H1 (cell line): ENCODE measurements at regions not wholly inside any gene's neighbourhood (a gene's known extent, or its start where the extent isn't known, plus 50 kb on each side); places are given as distances from the start of the nearest gene placed in this dataset.

Experiments
- CTCF ChIA-PET: fragments of 300-600 bp; sonication (Branson Sonifier 250); formaldehyde crosslinking; loops from one replicate; lab custom pipeline; 2021; ENCODE audit not compliant: partially characterized antibody; lab: Charles Lee
- POLR2A ChIA-PET: fragments of 300-600 bp; sonication (Branson Sonifier 250); formaldehyde crosslinking; loops from one replicate; lab custom pipeline; 2021; ENCODE audit warnings: inconsistent platforms; ENCODE audit not compliant: partially characterized antibody; lab: Charles Lee
- DNase-seq, 2 experiments: peaks; one replicate each; pipeline versions ENCODE4 v3.0.0 to v3.0.0-alpha.2; 2010 to 2022; ENCODE audit warnings: low spot score in 2 of 2, low read depth in 1 of 2, mixed read lengths in 1 of 2
- FAIRE-seq: peaks from 2 replicates; lab custom pipeline; 2011; peaks lifted over from hg19 to GRCh38; lab: Jason Lieb, UNC
- H2AFZ ChIP-seq: 2 replicates; pipeline ENCODE4 v1.8.1; 2012; ENCODE audit warnings: low read length, inconsistent platforms
- H2AK5ac ChIP-seq: 2 replicates; pipeline ENCODE4 v1.6.1; 2013; ENCODE audit warnings: low read depth, low read length
- H2BK120ac ChIP-seq: replicated peaks from 2 replicates; pipeline ENCODE3; 2013; ENCODE audit warnings: low read depth, low read length, inconsistent platforms
- H2BK12ac ChIP-seq: 2 replicates; pipeline ENCODE4 v1.6.1; 2013; ENCODE audit warnings: low read depth, low read length
- H2BK15ac ChIP-seq: 2 replicates; pipeline ENCODE4 v1.6.1; 2013; ENCODE audit warnings: low read length
- H2BK20ac ChIP-seq: 2 replicates; pipeline ENCODE4 v1.6.1; 2013; ENCODE audit warnings: low read length
- H2BK5ac ChIP-seq: 2 replicates; pipeline ENCODE4 v1.6.1; 2013; ENCODE audit warnings: low read depth, low read length
- H3K14ac ChIP-seq: 2 replicates; pipeline ENCODE4 v1.6.1; 2013; ENCODE audit warnings: inconsistent platforms; ENCODE audit not compliant: insufficient read length
- H3K18ac ChIP-seq: 2 replicates; pipeline ENCODE4 v1.6.1; 2013; ENCODE audit warnings: low read length; ENCODE audit errors: extremely low read depth
- H3K23ac ChIP-seq: 2 replicates; pipeline ENCODE4 v1.6.1; 2013; ENCODE audit warnings: inconsistent platforms; ENCODE audit not compliant: insufficient read length
- H3K23me2 ChIP-seq: 2 replicates; pipeline ENCODE4 v1.6.1; 2013; ENCODE audit warnings: low read depth, low read length
- H3K27ac ChIP-seq: 2 replicates; pipeline ENCODE4 v1.6.1; 2011; ENCODE audit warnings: low read depth, low read length, inconsistent platforms
- H3K27me3 ChIP-seq, 4 experiments: replicated peaks in 1 of 4; 1 replicate in 1 of 4; 2 replicates in 3 of 4; pipeline versions ENCODE4 v1.6.1 to v1.8.1; 2011 to 2013; ENCODE audit warnings: low read length in 3 of 4, mild to moderate bottlenecking in 3 of 4, inconsistent platforms in 2 of 4, mixed read lengths in 2 of 4, moderate library complexity in 1 of 4; ENCODE audit not compliant: control insufficient read depth in 3 of 4, insufficient read depth in 3 of 4; ENCODE audit errors: extremely low read depth in 1 of 4
- H3K36me3 ChIP-seq, 4 experiments: 2 replicates each; pipeline versions ENCODE4 v1.6.1 to v1.8.1; 2011 to 2013; ENCODE audit warnings: mild to moderate bottlenecking in 4 of 4, low read length in 3 of 4, moderate library complexity in 2 of 4, control low read depth in 1 of 4, inconsistent platforms in 1 of 4; ENCODE audit not compliant: insufficient read depth in 4 of 4, control insufficient read depth in 2 of 4
- H3K4ac ChIP-seq: replicated peaks from 2 replicates; pipeline ENCODE3; 2013; ENCODE audit warnings: low read length, low read depth, mixed read lengths, inconsistent platforms; ENCODE audit not compliant: insufficient read length
- H3K4me1 ChIP-seq, 4 experiments: replicated peaks in 1 of 4; 1 replicate in 1 of 4; 2 replicates in 3 of 4; pipeline versions ENCODE4 v1.6.1 to v1.8.1; 2011 to 2013; ENCODE audit warnings: low read length in 3 of 4, inconsistent platforms in 2 of 4, mixed read lengths in 1 of 4; ENCODE audit not compliant: insufficient read depth in 4 of 4, control insufficient read depth in 3 of 4
- H3K4me2 ChIP-seq, 2 experiments: 2 replicates each; pipeline versions ENCODE4 v1.6.1 to v1.8.1; 2011 to 2013; ENCODE audit warnings: low read depth in 2 of 2, low read length in 2 of 2, control low read depth in 1 of 2, inconsistent platforms in 1 of 2, mild to moderate bottlenecking in 1 of 2; ENCODE audit not compliant: insufficient read depth in 1 of 2
- H3K4me3 ChIP-seq, 4 experiments: fragments of 200-600, 300-600 bp in 1 of 4; sonication (generic), shearing (Covaris generic), sonication (Bioruptor Twin) in 1 of 4; 2 replicates each; pipeline versions ENCODE4 v1.5.1 to v1.8.1; 2011 to 2016; ENCODE audit warnings: low read length in 4 of 4, low read depth in 3 of 4, control low read depth in 2 of 4, inconsistent platforms in 2 of 4, mild to moderate bottlenecking in 2 of 4, mixed read lengths in 1 of 4, moderate library complexity in 1 of 4; ENCODE audit not compliant: insufficient read depth in 2 of 4; ENCODE audit errors: extremely low read depth in 1 of 4
- H3K56ac ChIP-seq: replicated peaks from 2 replicates; pipeline ENCODE3; 2013; ENCODE audit warnings: low read depth, mild to moderate bottlenecking, mixed read lengths, low read length, inconsistent platforms; ENCODE audit not compliant: insufficient read length
- H3K79me1 ChIP-seq: 2 replicates; pipeline ENCODE4 v1.6.1; 2013; ENCODE audit warnings: low read depth, low read length, control low read depth
- H3K79me2 ChIP-seq, 2 experiments: 2 replicates each; pipeline versions ENCODE4 v1.6.1 to v1.8.1; 2012 to 2013; ENCODE audit warnings: low read length in 2 of 2, mild to moderate bottlenecking in 2 of 2, inconsistent platforms in 1 of 2; ENCODE audit not compliant: insufficient read depth in 2 of 2, control insufficient read depth in 1 of 2
- H3K9ac ChIP-seq, 4 experiments: replicated peaks in 1 of 4; 1 replicate in 1 of 4; 2 replicates in 3 of 4; pipeline versions ENCODE4 v1.6.1 to v1.8.1; 2011 to 2013; ENCODE audit warnings: low read depth in 3 of 4, low read length in 3 of 4, control low read depth in 2 of 4, mild to moderate bottlenecking in 2 of 4, moderate library complexity in 2 of 4, inconsistent platforms in 1 of 4; ENCODE audit errors: extremely low read depth in 1 of 4
- H3K9me3 ChIP-seq, 2 experiments: 2 replicates each; pipeline versions ENCODE4 v1.6.1 to v1.8.1; 2012 to 2013; ENCODE audit warnings: mild to moderate bottlenecking in 2 of 2, moderate library complexity in 2 of 2, control low read depth in 1 of 2, inconsistent platforms in 1 of 2, low read depth in 1 of 2, low read length in 1 of 2, mixed read lengths in 1 of 2; ENCODE audit not compliant: insufficient read depth in 2 of 2
- H4K20me1 ChIP-seq, 2 experiments: replicated peaks in 1 of 2; 2 replicates each; pipeline versions ENCODE3 to v1.8.1; 2011 to 2013; ENCODE audit warnings: inconsistent platforms in 2 of 2, low read length in 2 of 2, mild to moderate bottlenecking in 1 of 2; ENCODE audit not compliant: insufficient read depth in 2 of 2, control insufficient read depth in 1 of 2
- H4K5ac ChIP-seq: 2 replicates; pipeline ENCODE4 v1.6.1; 2013; ENCODE audit warnings: low read length, low read depth, mixed read lengths, inconsistent platforms; ENCODE audit not compliant: insufficient read length
- H4K8ac ChIP-seq: 2 replicates; pipeline ENCODE4 v1.8.0; 2013; ENCODE audit warnings: mild to moderate bottlenecking, moderate library complexity, low read length, inconsistent platforms; ENCODE audit not compliant: insufficient read depth; ENCODE audit errors: extremely low read depth
- H4K91ac ChIP-seq: replicated peaks from 2 replicates; pipeline ENCODE3; 2013; ENCODE audit warnings: low read length, mixed read lengths, inconsistent platforms; ENCODE audit not compliant: insufficient read length
- BRCA1 ChIP-seq: IDR thresholded peaks from 2 replicates; pipeline ENCODE4 v1.6.1; 2012; ENCODE audit warnings: low read depth, low read length, improper control_type of control experiment
- CBX8 ChIP-seq: fragments of 300-800, 300-1000 bp; sonication (generic); IDR thresholded peaks from 2 replicates; pipeline ENCODE4 v1.7.1; 2016; ENCODE audit warnings: low read depth, low read length, borderline replicate concordance
- CHD1 ChIP-seq: IDR thresholded peaks from 2 replicates; pipeline ENCODE4 v1.6.1; 2012; ENCODE audit warnings: low read depth, low read length, improper control_type of control experiment
- CTBP2 ChIP-seq: IDR thresholded peaks from 2 replicates; pipeline ENCODE4 v1.7.0; 2011; ENCODE audit warnings: borderline replicate concordance, mild to moderate bottlenecking, moderate library complexity, mixed read lengths, low read length; ENCODE audit not compliant: insufficient read depth, insufficient read length
- FOSL1 ChIP-seq: IDR thresholded peaks from 2 replicates; pipeline ENCODE4 v1.6.1; 2011; ENCODE audit warnings: mild to moderate bottlenecking, low read depth, low read length, moderate library complexity; ENCODE audit not compliant: insufficient read depth
- MAFK ChIP-seq: IDR thresholded peaks from 2 replicates; pipeline ENCODE4 v1.6.1; 2012; ENCODE audit warnings: low read depth, mild to moderate bottlenecking, improper control_type of control experiment, low read length
- NANOG ChIP-seq: IDR thresholded peaks from 2 replicates; pipeline ENCODE4 v1.6.1; 2011; ENCODE audit warnings: low read length, low read depth, mild to moderate bottlenecking, inconsistent platforms; ENCODE audit not compliant: insufficient read depth, poor library complexity, severe bottlenecking
- NRF1 ChIP-seq: IDR thresholded peaks from 2 replicates; pipeline ENCODE4 v1.6.1; 2011; ENCODE audit warnings: mild to moderate bottlenecking, low read depth, low read length, improper control_type of control experiment
- POLR2AphosphoS5 ChIP-seq: IDR thresholded peaks from 2 replicates; pipeline ENCODE4 v1.6.1; 2011; ENCODE audit warnings: low read depth, low read length
- RBBP5 ChIP-seq: IDR thresholded peaks from 2 replicates; pipeline ENCODE4 v1.7.1; 2012; ENCODE audit warnings: low read depth, mild to moderate bottlenecking, inconsistent platforms, low read length, moderate library complexity, borderline replicate concordance
- RFX5 ChIP-seq: IDR thresholded peaks from 2 replicates; pipeline ENCODE4 v1.6.1; 2011; ENCODE audit warnings: low read depth, low read length, improper control_type of control experiment, borderline replicate concordance
- SP1 ChIP-seq: IDR thresholded peaks from 2 replicates; pipeline ENCODE4 v1.6.1; 2011; ENCODE audit warnings: low read depth, low read length
- TAF1 ChIP-seq: IDR thresholded peaks from 2 replicates; pipeline ENCODE4 v1.6.1; 2011; ENCODE audit warnings: mild to moderate bottlenecking, low read depth, low read length
- TAF7 ChIP-seq: optimal IDR thresholded peaks from 2 replicates; pipeline ENCODE3; 2011; ENCODE audit warnings: low read depth, mild to moderate bottlenecking, inconsistent platforms, low read length, moderate library complexity, borderline replicate concordance
- YY1 ChIP-seq: IDR thresholded peaks from 2 replicates; pipeline ENCODE4 v1.6.1; 2011; ENCODE audit warnings: low read depth, mild to moderate bottlenecking, low read length
- WGBS, 2 experiments: shearing (Covaris generic) in 1 of 2; methylation state at CpG; one replicate each; pipeline versions ENCODE4 v1.1.6 to v1.1.7; 2013 to 2015; ENCODE audit warnings: low lambda C conversion rate in 2 of 2, mixed read lengths in 2 of 2, inconsistent platforms in 1 of 2, low coverage in 1 of 2, missing lambda C conversion rate in 1 of 2; ENCODE audit not compliant: insufficient replicate concordance in 2 of 2, insufficient coverage in 1 of 2, insufficient read length in 1 of 2; ENCODE audit errors: extremely low coverage in 1 of 2, missing lambda C conversion rate in 1 of 2; 5-methylcytosine and 5-hydroxymethylcytosine counted together

DNA sequence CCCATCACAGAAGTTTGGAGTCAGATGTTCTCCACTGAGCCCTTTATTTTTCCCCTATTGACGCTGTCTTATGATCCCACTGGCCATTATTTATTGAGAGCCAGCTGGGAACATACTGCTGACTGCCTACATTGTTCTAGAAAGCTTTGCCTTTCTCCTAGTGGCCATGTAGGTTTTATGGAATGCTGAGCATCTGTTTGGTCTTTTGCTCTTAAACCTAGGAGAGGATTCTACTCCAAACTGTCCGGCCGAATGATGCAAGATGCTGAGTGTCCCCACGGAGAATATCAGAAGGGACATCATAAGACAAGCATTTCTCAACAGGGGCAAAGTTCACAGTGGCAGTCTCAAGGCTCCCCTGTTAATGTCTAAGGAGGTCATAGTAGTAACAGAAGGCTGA, 171.4 kb downstream of the ARRDC4 start:
- no peak overlapping the region for H2AFZ ChIP-seq
- CTCF ChIA-PET: interaction anchor here (1.0 to 1.3 kb wide), 2 partner anchors 11 to 180 kb away, joined by 3 to 6 read pairs; no protein-coding TSS in a partner anchor
- TF ChIP-seq FOSL1: no peak
- TF ChIP-seq TAF1: no peak
- no peak for TF ChIP-seq SP1
- no peak for TF ChIP-seq YY1
- no peak for TF ChIP-seq RBBP5
- no peak for TF ChIP-seq CBX8
- no peak for TF ChIP-seq RFX5
- TF ChIP-seq NANOG: no peak
- no peak for TF ChIP-seq MAFK
- TF ChIP-seq CTBP2: no peak
- TF ChIP-seq POLR2AphosphoS5: no peak
- no peak for TF ChIP-seq BRCA1
- no peak for TF ChIP-seq NRF1
- TF ChIP-seq CHD1: no peak
- TF ChIP-seq TAF7: no peak

More for the DNA sequence above, 171.4 kb downstream of the ARRDC4 start:
- no peaks in the 10 kb centered on the region; a peak in 1 of 4 replicates for H3K9me3 ChIP-seq
- H3K23me2 ChIP-seq: no peaks in the 10 kb centered on the region; the same call in 1 of the 2 replicates
- H3K27me3 ChIP-seq: no peaks in the 10 kb centered on the region
- WGBS, 2 experiments: 93% methylated on average over 4 of the region's 4 CpGs; no CpG with 5 or more reads in 1 of the 2 experiments
- H3K79me2 ChIP-seq: no peaks in the 10 kb centered on the region
- no peak overlapping the region for H3K27ac ChIP-seq
- H4K5ac ChIP-seq: no peak overlapping the region
- H2BK12ac ChIP-seq: no peak overlapping the region
- no peak overlapping the region for H2BK15ac ChIP-seq
- H3K23ac ChIP-seq: no peak overlapping the region
- H3K36me3 ChIP-seq: no peaks in the 10 kb centered on the region
- H3K4me2 ChIP-seq: no peak overlapping the region
- no peak overlapping the region for H4K91ac ChIP-seq
- DNase-seq (no peak), FAIRE-seq (no peak)
- H2BK20ac ChIP-seq: no peak overlapping the region
- H3K56ac ChIP-seq: no peak overlapping the region
- POLR2A ChIA-PET: no interaction called here
- H3K4me1 ChIP-seq: no peaks in the 10 kb centered on the region
- H3K14ac ChIP-seq: no peak overlapping the region
- H3K18ac ChIP-seq: no peak overlapping the region
- no peaks in the 10 kb centered on the region for H4K20me1 ChIP-seq
- H3K9ac ChIP-seq: no peak overlapping the region
- H2BK5ac ChIP-seq: no peak overlapping the region
- no peaks in the 10 kb centered on the region for H3K79me1 ChIP-seq
- no peak overlapping the region for H3K4me3 ChIP-seq
- no peak overlapping the region for H3K4ac ChIP-seq
- no peak overlapping the region for H2AK5ac ChIP-seq
- H4K8ac ChIP-seq: no peak overlapping the region
- no peak overlapping the region for H2BK120ac ChIP-seq
